Stimulated activated CD4-positive, alpha-beta T cell treated with anti-CD3 and anti-CD28 coated beads, Interleukin-1b, Interleukin-23, amount 100 ng/mL, for 1 hour (primary cell): ENCODE measurements at regions not wholly inside any gene's neighbourhood (a gene's known extent, or its start where the extent isn't known, plus 50 kb on each side); places are given as distances from the start of the nearest gene placed in this dataset.

ENCODE experiments used
- DNase-seq, 2 donors: peaks; one replicate each; pipeline ENCODE4 v3.0.0-alpha.2; 2020; ENCODE audit warnings: low read depth in 2 of 2

DNA sequence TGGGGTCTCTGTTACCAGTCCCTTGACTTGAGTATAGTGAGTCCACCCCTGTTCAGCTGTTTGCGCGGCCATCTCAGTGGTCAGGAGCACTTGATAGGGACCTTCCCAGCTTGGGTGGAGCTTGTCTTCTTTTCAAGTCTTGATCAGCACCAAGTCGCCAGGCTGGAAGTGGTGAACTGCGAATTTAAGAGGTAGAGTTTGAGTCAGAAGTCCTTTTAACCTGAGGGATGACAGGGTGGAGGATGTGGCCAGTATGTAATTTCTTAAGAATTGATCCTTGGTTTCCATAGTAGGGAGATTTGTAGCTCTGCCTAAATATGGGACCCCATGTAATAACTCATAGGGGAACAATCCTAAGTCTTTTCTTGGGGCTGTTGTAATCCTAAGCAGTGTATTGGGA lies 86.3 kb upstream of the XCR1 start:
- DNase-seq = no peak

DNA sequence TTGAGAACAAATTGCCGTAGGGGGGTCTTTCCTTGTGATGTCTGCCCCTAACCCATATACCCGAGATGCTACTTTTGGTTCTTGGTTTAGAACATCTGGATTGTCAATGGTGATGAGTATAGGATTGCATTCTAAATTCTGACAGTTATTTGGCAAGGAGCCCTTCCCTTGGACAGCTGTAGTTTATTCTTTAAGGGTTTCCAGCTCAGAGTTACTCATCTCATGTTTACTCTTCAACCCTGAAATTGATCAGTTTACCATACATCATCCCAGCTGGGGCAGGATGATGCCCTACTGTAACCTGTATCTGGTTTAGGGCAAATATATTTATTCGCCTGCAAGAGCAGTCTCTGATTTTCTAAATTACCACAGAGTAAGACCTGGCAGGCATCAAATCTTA lies 85.7 kb upstream of the XCR1 start:
- DNase-seq = no peak

DNA sequence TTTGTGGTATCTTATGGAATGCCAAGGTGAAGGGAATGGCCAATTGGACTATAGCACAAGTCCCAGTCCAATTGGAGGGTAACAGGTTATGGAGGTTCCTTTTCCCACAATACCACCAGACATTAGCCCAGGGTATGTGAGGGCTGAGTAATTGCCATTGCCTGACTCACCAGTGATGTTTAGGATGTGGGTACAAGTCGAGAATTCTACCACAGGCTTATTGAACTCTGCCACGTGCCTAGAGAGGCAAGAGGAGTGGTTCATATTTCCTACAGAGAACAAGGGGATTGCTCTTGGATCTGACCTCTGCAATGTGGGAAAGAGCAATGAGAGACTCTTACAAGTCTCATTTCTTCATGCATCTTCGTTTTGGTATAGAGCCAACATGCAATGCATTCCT lies 85.0 kb upstream of the XCR1 start:
- no peak for DNase-seq

DNA sequence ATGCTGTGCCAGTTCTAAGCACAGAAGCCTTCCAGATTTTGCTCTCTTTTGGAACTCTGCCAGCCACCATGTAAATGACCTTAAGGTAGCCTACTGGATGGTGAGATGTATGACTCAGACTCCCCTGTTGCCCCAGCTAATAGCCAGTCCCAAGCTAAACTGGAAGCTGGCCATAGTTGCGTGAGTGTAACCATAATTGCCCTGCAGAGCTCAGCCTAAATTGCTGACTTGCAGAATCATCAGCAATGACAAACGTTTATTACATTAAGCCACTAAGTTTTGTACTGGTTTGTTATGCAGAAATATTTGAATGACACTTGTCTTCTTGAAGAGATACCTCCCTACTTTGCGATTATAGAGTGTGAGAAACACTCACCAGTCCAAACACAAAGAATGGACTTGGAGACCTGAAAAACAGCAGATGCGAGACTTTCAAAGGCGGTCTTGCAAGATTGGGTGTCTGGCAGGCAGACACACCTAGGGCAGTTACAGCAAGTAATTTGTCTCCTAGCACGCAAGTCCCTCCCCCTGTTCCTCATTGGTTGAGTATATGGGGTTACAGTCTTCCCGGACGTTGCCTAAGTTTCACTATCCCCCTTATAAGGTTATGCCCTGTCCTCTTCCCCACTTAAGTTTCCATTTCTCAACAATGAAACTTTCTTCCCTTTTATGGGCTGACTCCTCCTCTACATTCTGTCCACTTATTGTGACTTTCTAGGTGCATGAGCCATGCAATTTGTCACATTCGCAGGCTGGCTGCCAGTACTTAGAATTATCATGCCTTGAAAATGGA lies 83.6 kb upstream of the XCR1 start:
- DNase-seq = no peak

GRCh38 chr3:46107682-46108081 lies 80.4 kb upstream of the XCR1 start:
- no peak for DNase-seq

DNA sequence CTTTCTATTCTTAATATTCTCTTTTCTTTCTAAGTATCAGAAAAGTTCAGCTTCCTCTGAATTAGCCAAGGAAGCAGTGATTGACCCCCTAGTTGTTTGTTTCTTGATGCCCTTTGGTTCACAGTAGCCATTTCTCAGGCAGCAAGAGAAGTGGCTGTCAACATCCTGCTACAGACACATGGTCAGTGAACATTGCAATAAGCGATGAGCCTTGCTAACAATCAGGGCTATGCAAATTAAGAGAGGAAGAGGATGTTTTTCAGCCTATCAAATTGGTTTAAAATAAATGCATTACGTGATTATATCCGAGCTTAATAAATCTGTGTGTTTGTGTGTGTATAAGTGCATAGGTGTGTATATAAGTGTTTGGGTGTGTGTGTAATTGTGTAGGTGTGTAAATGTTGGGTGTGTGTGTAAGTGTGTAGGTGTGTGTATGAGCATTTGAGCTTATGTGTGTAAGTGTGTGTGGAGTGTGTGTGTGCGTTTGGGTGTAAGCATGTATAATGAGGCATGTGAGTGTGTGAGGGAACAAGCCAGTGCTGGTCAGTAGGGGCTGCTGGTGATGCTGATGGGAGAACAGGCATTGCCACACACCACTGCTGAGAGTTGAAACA lies 78.1 kb upstream of the XCR1 start:
- no peak for DNase-seq

GRCh38 chr3:46104706-46105105 lies 77.4 kb upstream of the XCR1 start:
- DNase-seq = no peak

DNA sequence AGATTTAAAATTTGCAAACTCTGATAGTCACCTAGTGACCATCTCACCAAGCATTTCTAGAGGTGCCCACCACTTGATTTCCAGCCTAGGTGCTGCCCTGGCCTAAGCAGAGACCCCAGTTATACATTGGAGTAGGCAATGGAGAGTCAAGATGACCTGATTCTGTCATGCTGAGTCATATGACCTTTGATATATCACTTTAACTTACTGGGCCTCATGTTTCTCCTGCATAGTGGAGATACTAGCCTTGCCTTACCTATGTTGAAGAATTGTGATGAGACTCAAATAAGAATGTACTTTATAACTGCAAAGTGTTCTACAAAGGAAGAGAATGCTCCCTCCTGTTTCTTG lies 75.5 kb upstream of the XCR1 start:
- DNase-seq = no peak

GRCh38 chr3:46102059-46102779 lies 74.9 kb upstream of the XCR1 start:
- DNase-seq = no peak

DNA sequence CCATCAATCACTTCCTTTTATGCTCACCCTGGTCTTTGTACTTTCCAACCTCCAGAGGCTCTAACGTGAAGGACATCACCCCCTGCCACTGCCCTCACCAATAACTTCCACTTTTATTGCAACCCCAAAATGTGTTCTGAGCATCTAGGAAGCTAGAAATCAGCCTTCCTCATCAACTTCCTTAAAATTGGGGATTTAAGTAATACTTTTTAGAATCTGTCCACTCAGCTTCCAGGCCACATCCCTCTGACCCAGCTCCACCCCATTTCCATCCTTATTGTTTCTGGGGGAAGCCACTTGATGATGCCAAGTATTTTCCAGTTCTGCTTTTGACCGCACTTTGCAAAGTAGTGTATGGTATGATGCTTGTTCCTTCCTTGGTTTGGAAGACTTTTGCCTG lies 73.5 kb upstream of the XCR1 start:
- DNase-seq = no peak

- no peak for DNase-seq
Measured at GRCh38 chr3:46098319-46098761, 71.1 kb upstream of the XCR1 start.

DNA sequence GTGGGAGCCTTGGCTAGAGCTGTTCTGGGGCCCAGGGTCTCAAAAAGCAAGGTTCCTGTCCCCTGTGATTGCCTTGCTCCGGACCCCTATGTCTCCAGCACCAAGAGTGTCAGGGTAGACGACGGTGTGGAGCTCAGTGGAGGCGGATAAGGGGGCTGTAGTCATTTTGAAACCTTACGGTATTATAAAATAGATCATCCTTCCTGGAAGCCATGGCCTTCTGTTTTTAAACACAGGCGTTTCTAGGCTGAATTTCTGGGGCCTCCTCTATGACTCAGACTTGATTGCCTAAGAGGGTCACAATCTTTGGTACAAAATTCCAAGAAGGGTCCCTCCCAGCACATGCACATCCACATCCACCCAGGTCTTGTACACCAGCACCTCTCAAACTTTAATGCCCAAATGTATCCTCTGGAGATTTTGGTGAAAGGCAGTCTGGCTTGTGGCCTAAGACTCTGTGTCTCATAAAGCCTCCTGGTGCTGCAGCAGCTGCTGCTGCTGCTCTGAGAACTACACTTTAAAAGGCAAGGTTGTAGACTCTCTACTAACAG lies 70.5 kb upstream of the XCR1 start:
- DNase-seq = no peak

DNA sequence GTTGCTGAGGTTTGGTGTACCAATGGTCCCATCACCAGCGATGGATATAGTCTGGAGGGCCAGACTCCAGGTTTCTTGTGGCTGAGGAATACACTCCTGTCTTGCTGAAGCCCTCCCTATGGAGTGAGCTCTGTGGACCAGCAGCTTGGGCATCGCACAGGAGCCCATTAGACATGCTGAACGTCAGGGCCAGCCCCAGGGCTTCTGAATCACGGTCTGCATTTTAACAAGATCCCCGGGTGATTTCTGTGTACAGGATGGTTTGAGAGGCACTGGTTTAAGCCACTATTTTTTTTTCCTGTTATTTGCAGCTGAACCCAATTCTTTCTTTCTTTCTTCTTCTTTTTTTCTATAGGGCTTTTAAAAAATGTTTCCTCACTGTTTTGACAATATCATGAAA lies 69.5 kb upstream of the XCR1 start:
- no peak for DNase-seq

- no peak for DNase-seq
Measured at GRCh38 chr3:46096336-46096735, 69.1 kb upstream of the XCR1 start.

- no peak for DNase-seq
Measured at GRCh38 chr3:46095307-46095706, 68.0 kb upstream of the XCR1 start.

GRCh38 chr3:46094506-46094905 lies 67.2 kb upstream of the XCR1 start:
- no peak for DNase-seq

DNA sequence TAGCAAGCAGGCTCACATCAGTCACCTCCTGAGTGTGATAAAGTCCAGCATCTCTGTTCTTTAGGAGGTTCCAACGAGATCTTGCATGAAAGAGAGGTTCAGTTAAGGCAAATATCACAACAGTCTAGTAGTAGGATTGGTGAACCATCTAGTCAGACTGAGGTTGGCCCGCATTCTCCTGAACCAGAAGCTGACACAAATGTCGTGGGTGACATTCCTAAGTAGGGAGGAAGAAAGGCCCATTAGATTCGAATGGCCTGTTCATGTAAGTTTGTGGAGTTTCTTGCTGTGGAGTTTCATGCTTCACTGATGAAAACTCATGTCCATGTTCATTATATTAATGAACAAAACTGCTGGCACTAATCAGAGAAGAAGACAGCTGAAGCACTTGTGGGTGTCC lies 66.7 kb upstream of the XCR1 start:
- DNase-seq = no peak

DNA sequence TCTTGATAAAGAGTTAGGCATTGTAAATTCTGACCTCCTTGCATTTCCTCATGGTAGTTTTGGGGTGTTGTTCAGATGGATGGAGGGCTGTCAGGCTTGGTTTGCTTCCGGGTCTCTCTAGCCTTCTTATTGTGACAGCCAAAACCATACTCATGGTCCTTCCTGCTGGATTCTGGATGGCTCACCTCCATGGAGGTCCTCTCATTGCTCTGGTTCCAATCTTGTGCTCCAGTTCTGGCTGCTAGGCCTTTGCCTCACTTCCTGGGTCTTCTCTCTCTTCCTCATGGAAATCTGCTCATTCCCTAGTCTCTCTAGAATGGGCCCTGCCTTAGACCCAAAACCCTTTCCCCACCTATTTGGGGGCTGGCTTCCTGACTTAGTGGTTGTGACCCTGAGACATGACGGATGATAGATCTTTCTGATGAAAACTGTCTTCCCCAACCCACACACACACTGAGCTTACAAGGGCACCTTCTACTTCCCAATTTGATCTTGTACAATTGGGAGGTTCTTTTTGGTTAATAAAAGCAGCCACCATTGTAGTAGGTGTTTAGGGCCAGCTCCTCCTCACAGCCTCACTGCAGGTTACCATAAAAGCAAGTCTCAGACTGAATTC lies 66.2 kb upstream of the XCR1 start:
- no peak for DNase-seq

DNA sequence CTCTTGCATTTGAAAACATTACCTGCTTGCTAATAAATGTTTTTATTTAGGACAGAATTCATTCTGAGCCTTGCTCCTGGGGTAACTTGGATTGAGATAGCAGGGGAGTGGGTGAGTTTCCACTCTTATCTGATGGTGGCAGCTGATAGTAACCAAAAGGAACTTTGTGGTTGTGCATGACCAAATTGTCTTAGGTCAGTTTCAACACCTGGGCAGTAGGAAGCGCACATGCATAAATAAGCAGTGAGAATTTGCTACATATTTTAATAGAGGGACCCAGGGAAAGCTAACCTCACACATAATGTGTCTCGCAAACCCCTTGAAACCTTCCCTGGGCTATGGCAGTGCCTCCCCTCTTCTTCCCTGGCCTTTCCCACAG lies 65.4 kb upstream of the XCR1 start:
- no peak for DNase-seq

- DNase-seq = no peak
Measured at GRCh38 chr3:46091741-46092701, 64.7 kb upstream of the XCR1 start.

GRCh38 chr3:46091046-46091445 lies 63.8 kb upstream of the XCR1 start:
- DNase-seq = no peak
